NB4 (cell line): ENCODE measurements at regions not wholly inside any gene's neighbourhood (a gene's known extent, or its start where the extent isn't known, plus 50 kb on each side); places are given as distances from the start of the nearest gene placed in this dataset.

ENCODE experiments used
- POLR2A ChIP-seq: IDR thresholded peaks from 2 replicates; pipeline ENCODE4 v1.6.1; 2011; ENCODE audit warnings: mild to moderate bottlenecking; ENCODE audit not compliant: insufficient read length; ENCODE audit errors: extremely low read depth
- TF ChIP-seq, protein P1 (sequence below): IDR thresholded peaks from one replicate; pipeline ENCODE4 v1.5.1; 2012; ENCODE audit warnings: low read depth, low read length
- TF ChIP-seq, protein P2 (sequence below): IDR thresholded peaks from 2 replicates; pipeline ENCODE4 v1.6.1; 2011; ENCODE audit warnings: low read depth, low read length

DNA sequence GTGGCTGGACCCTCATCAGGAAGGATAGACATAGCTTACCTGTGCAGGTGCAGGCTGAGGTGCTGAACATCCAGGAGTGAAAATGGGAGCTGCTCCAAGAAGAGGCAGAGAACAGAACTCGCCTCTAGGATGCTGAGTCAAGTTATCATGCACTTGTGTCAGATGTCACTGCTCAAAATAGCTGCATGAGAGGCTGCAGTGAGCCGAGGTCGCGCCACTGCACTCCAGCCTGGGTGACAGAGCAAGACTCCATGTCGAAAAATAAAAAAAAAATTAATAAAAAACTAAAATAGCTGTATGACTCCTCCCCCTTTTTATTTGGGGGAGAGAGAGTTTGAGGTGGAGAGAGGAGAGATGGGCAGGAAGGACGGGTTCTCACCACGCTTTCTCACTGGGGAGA lies 148.8 kb downstream of the FOXL1 start:
- TF ChIP-seq, protein P1, sequence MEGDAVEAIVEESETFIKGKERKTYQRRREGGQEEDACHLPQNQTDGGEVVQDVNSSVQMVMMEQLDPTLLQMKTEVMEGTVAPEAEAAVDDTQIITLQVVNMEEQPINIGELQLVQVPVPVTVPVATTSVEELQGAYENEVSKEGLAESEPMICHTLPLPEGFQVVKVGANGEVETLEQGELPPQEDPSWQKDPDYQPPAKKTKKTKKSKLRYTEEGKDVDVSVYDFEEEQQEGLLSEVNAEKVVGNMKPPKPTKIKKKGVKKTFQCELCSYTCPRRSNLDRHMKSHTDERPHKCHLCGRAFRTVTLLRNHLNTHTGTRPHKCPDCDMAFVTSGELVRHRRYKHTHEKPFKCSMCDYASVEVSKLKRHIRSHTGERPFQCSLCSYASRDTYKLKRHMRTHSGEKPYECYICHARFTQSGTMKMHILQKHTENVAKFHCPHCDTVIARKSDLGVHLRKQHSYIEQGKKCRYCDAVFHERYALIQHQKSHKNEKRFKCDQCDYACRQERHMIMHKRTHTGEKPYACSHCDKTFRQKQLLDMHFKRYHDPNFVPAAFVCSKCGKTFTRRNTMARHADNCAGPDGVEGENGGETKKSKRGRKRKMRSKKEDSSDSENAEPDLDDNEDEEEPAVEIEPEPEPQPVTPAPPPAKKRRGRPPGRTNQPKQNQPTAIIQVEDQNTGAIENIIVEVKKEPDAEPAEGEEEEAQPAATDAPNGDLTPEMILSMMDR: no peak
- no peak for TF ChIP-seq POLR2A
- TF ChIP-seq, protein P2, sequence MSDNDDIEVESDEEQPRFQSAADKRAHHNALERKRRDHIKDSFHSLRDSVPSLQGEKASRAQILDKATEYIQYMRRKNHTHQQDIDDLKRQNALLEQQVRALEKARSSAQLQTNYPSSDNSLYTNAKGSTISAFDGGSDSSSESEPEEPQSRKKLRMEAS: no peak
